ENCODE measurements at regions not wholly inside any gene's neighbourhood (a gene's known extent, or its start where the extent isn't known, plus 50 kb on each side); places are given as distances from the start of the nearest gene placed in this dataset.

DNA sequence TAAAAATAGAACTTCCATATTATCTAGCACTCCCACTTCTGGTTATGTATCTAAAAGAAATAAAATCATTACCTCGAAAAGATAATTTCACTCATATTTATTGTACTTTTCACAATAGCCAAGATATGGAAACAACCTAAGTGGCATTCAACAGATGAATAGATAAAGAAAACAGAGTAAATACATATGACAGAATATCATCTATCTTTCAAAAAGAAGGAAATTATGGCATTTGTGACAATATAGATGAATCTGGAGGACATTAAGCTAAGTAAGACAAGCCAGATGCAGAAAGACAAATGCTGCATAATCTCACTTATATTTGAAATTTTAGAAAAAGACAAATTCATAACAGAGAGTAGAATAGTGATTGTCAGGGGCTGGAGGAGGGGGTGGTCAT lies 590.0 kb upstream of the ANO3 start:
- TF ChIP-seq, protein P1, sequence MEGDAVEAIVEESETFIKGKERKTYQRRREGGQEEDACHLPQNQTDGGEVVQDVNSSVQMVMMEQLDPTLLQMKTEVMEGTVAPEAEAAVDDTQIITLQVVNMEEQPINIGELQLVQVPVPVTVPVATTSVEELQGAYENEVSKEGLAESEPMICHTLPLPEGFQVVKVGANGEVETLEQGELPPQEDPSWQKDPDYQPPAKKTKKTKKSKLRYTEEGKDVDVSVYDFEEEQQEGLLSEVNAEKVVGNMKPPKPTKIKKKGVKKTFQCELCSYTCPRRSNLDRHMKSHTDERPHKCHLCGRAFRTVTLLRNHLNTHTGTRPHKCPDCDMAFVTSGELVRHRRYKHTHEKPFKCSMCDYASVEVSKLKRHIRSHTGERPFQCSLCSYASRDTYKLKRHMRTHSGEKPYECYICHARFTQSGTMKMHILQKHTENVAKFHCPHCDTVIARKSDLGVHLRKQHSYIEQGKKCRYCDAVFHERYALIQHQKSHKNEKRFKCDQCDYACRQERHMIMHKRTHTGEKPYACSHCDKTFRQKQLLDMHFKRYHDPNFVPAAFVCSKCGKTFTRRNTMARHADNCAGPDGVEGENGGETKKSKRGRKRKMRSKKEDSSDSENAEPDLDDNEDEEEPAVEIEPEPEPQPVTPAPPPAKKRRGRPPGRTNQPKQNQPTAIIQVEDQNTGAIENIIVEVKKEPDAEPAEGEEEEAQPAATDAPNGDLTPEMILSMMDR (IDR thresholded peaks at IDR 0.05; ENCODE audit: low read depth, low read length), result no peak
- no peak for DNase-seq (ENCODE audit: low read depth, low spot score)
- in situ Hi-C loops (cut with HindIII; ENCODE audit: low sequenced_read_pairs), result no loop called here
- H3K4me3 ChIP-seq (ENCODE audit: low read depth, low read length), result no peak overlapping the region

DNA sequence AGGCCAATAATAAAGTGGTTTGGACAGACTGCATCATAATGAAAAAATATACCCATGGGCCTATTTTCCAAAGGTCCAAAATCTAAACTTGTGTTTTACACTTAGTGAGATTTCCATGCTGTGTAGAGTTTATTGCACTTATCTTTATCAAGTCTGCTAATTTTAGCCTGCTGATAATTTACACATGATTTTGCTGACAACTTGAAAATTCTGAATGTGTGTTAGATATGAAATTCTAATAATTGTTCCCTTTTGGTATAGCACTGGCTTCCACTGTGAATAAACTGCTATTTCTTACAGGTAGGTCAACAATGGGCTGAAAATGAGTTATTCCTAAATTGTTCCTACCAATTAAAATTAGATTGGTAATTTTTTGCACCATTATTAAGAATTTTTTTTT lies 589.1 kb upstream of the ANO3 start:
- in situ Hi-C loops (cut with HindIII; ENCODE audit: low sequenced_read_pairs), result no loop called here
- TF ChIP-seq, protein P1 (IDR thresholded peaks at IDR 0.05; ENCODE audit: low read depth, low read length), result no peak
- DNase-seq (ENCODE audit: low read depth, low spot score), result no peak
- no peak overlapping the region for H3K4me3 ChIP-seq (ENCODE audit: low read depth, low read length)

DNA sequence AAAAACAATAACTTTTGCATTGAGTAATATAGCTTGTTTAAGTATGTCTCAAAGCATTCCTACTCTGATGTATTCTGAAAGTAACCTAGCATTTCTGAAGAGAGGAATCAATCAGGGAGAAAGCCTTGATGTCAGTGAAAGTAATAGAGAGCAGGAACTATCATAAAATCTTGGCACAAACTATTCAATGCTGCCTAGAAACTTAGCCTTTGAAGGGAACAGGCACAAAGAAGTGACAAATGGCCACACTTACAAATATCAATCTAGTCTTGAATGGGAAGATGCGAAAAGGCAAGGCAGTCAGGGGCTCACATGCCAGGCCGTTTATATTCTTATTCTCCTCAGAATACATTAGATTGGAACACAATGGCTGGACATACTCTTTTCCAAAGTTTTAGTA lies 576.5 kb upstream of the ANO3 start:
- TF ChIP-seq, protein P1 (IDR thresholded peaks at IDR 0.05; ENCODE audit: low read depth, low read length), result no peak
- in situ Hi-C loops (cut with HindIII; ENCODE audit: low sequenced_read_pairs), result no loop called here

DNA sequence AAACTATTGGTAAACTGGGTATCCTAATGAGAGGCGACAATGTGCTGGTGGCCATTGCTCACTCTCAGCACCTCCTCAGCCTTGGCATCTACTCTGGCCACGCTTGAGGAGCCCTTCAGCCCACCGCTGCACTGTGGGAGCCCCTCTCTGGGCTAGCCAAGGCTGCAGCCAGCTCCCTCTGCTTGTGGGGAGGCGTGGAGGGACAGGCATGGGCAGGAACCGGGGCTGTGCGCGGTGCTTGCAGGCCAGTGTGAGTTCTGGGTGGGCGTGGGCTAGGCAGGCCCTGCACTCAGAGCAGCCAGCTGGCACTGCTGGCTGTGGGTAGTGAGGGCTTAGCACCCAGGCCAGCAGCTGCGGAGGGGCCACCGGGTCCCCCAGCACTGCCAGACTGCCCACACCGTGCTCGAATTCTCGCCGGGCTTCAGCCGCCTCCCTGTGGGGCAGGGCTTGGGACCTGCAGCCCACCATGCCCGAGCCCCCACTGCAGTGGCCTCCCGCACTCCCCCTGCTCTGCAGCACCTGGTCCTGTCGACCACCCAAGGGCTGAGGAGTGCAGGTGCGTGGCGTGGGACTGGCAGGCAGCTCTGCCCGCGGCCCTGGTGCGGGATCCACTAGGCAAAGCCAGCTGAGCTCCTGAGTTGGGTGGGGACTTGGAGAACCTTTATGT lies 575.9 kb upstream of the ANO3 start:
- in situ Hi-C loops (cut with HindIII; ENCODE audit: low sequenced_read_pairs), result no loop called here
- no peak for DNase-seq (ENCODE audit: low read depth, low spot score)
- TF ChIP-seq, protein P1 (IDR thresholded peaks at IDR 0.05; ENCODE audit: low read depth, low read length), result no peak
- H3K4me3 ChIP-seq (ENCODE audit: low read depth, low read length), result no peak overlapping the region

More for the DNA sequence above, 576.5 kb upstream of the ANO3 start:
- H3K4me3 ChIP-seq (ENCODE audit: low read depth, low read length), result no peak overlapping the region
- DNase-seq (ENCODE audit: low read depth, low spot score), result no peak

DNA sequence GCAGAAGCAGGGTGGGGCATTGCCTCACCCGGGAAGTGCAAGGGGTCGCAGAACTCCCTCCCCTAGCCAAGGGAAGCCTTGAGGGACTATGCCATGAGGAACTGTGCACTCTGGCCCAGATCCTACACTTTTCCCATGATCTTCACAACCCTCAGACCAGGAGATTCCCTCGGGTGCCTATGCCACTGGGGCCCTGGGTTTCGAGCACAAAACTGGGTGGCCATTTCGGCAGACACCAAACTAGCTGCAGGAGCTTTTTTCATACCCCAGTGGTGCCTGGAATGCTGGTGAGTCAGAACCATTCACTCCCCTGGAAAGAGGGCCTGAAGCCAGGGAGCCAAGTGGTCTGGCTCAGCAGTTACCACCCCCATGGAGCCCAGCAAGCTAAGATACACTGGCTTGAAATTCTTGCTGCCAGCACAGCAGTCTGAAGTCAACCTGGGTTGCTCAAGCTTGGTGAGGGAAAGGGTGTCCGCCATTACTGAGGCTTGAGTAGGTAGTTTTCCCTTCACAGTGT lies 573.7 kb upstream of the ANO3 start:
- no peak for DNase-seq (ENCODE audit: low read depth, low spot score)
- in situ Hi-C loops (cut with HindIII; ENCODE audit: low sequenced_read_pairs), result no loop called here
- TF ChIP-seq, protein P1 (IDR thresholded peaks at IDR 0.05; ENCODE audit: low read depth, low read length), result no peak
- H3K4me3 ChIP-seq (ENCODE audit: low read depth, low read length), result no peak overlapping the region

DNA sequence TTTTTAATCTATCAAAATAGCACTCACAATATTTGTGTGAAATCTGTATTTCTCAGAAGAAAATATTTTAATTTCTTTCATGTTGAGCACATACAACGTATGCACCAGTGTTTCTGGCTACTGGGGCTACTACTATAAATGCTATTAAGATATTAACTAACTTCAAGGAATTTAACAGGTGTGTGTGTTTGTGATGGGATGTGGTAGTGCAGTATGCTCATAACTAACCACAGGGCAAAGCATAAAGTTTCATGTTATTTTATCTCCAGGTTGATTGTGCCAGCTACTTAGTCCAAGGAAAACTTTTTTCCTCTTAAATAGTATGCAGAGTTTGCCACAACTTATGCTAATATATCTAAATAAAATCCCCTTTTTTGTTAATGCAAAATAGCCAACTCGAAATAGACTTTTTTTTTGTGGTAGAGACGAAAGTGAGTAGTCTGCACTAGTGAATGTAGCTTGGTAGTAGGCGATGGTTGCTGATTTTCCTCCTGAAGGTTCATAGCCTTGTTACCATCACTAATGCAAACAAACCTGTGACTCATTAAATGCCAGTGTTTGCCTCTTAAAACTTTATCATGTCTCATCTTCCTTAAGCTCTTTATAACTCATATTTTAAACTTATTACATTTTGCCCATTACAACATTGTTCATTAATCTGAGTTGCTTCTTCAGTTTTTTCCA lies 565.5 kb upstream of the ANO3 start:
- TF ChIP-seq, protein P1 (IDR thresholded peaks at IDR 0.05; ENCODE audit: low read depth, low read length), result no peak
- H3K4me3 ChIP-seq (ENCODE audit: low read depth, low read length), result no peak overlapping the region
- DNase-seq (ENCODE audit: low read depth, low spot score), result peak; percentile 3
- in situ Hi-C loops (cut with HindIII; ENCODE audit: low sequenced_read_pairs), result no loop called here

Data from astrocyte of the spinal cord (primary cell).